ENCODE measurements at regions not wholly inside any gene's neighbourhood (a gene's known extent, or its start where the extent isn't known, plus 50 kb on each side); places are given as distances from the start of the nearest gene placed in this dataset.
A peak's percentile ranks its signal among the peaks of the same experiment; 100 is the strongest.
"Not testable (repeated sequence)": the region's sequence is repeated elsewhere in the genome, so short reads cannot be mapped to it uniquely, and the experiment has no call there.

GRCh38 chr10:33087922-33088321 is 129.9 kb upstream of the ITGB1 start:
- TF ChIP-seq CTCF (IDR thresholded peaks at IDR 0.05; ENCODE audit: low read depth, low read length): no peak
- H3K4me3 ChIP-seq (replicated peaks in 1 of 2; ENCODE audit: low read depth in 2 of 2, low read length in 2 of 2): no peak overlapping the region
- no peak for DNase-seq (ENCODE audit: low read depth in 2 of 2)

GRCh38 chr10:33087152-33087551 is 129.1 kb upstream of the ITGB1 start:
- no peak for TF ChIP-seq CTCF (IDR thresholded peaks at IDR 0.05; ENCODE audit: low read depth, low read length)
- H3K4me3 ChIP-seq (replicated peaks in 1 of 2; ENCODE audit: low read depth in 2 of 2, low read length in 2 of 2): no peak overlapping the region
- peak in 1 of 2 donors; percentile 22 for DNase-seq (ENCODE audit: low read depth in 2 of 2)

- DNase-seq (ENCODE audit: low read depth in 2 of 2): no peak
- H3K4me3 ChIP-seq (replicated peaks in 1 of 2; ENCODE audit: low read depth in 2 of 2, low read length in 2 of 2): no peak overlapping the region
- TF ChIP-seq CTCF (IDR thresholded peaks at IDR 0.05; ENCODE audit: low read depth, low read length): no peak
These were observed 128.1 kb upstream of the ITGB1 start for GRCh38 chr10:33086100-33086499.

- peak in 1 of 2 donors; percentile 49 for DNase-seq (ENCODE audit: low read depth in 2 of 2)
- no peak overlapping the region for H3K4me3 ChIP-seq (replicated peaks in 1 of 2; ENCODE audit: low read depth in 2 of 2, low read length in 2 of 2)
- TF ChIP-seq CTCF (IDR thresholded peaks at IDR 0.05; ENCODE audit: low read depth, low read length): no peak
These were observed 127.3 kb upstream of the ITGB1 start for GRCh38 chr10:33085313-33085833.

- H3K4me3 ChIP-seq (replicated peaks in 1 of 2; ENCODE audit: low read depth in 2 of 2, low read length in 2 of 2): no peak overlapping the region
- no peak for DNase-seq (ENCODE audit: low read depth in 2 of 2)
- TF ChIP-seq CTCF (IDR thresholded peaks at IDR 0.05; ENCODE audit: low read depth, low read length): no peak
These were observed 126.4 kb upstream of the ITGB1 start for GRCh38 chr10:33084453-33084852.

GRCh38 chr10:33082373-33082895 is 124.4 kb upstream of the ITGB1 start:
- no peak for DNase-seq (ENCODE audit: low read depth in 2 of 2)

GRCh38 chr10:33080467-33080866 is 122.4 kb upstream of the ITGB1 start:
- H3K4me3 ChIP-seq (replicated peaks in 1 of 2; ENCODE audit: low read depth in 2 of 2, low read length in 2 of 2); DNase-seq (ENCODE audit: low read depth in 2 of 2): not testable (repeated sequence)

More at GRCh38 chr10:33082373-33082895, 124.4 kb upstream of the ITGB1 start:
- no peak overlapping the region for H3K4me3 ChIP-seq (replicated peaks in 1 of 2; ENCODE audit: low read depth in 2 of 2, low read length in 2 of 2)
- no peak for TF ChIP-seq CTCF (IDR thresholded peaks at IDR 0.05; ENCODE audit: low read depth, low read length)

Measured in cardiac fibroblast (primary cell).